NCI-H2107 treated with DMSO at 0.1 percent for 48 hours (cell line): ENCODE measurements at regions not wholly inside any gene's neighbourhood (a gene's known extent, or its start where the extent isn't known, plus 50 kb on each side); places are given as distances from the start of the nearest gene placed in this dataset.
"Not testable (repeated sequence)": the region's sequence is repeated elsewhere in the genome, so short reads cannot be mapped to it uniquely, and the experiment has no call there.

Experiments used
- DNase-seq: peaks from one replicate; lab custom pipeline; 2025; ENCODE audit not compliant: unreplicated experiment; lab: John Stamatoyannopoulos, UW

DNA sequence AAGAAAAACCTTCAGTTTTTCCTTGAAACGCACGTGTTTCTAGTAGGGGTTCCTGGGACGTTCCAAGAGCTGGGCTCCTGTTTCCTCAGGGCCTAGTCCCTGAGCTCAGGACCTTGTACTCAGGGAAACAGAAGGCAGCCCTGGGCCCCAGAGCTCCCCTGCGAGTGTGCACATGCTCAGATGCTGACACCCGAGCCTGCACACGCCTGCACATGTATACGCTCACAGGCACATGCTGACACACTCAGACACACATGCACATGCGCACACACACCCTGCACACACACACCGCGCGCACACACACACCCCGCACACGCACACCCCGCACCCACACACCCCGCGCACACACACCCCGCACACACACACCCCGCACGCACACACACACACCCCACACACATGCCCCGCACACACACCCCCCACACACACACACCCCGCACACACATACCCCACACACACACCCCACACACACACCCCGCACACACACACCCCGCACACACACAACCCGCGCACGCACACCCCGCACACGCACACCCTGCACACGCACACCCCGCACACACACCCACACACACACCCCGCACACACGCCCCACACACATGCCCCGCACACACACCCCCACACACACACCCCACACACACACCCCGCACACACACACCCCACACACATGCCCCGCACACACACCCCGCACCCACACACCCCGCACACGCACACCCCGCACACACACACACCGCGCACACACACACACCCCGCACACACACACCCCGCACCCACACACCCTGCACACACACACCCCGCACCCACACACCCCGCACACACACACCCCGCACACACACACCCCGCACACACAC is 52.2 kb downstream of the CALML3 start:
- DNase-seq = no peak

DNA sequence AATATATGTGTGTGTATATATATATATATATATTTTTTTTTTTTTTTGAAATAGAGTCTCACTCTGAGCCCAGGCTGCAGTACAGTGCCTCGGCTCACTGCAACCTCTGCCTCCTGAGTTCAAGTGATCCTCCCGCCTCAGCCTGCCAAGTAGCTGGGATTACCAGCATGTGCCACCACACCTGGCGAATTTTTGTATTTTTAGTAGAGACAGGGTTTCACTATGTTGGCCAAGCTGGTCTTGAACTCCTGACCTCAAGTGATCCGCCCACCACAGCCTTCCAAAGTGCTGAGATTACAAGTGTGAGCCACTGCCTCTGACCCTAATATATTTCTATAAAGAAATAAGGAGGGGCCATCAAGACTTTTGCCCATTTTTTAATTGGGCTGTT is 55.3 kb downstream of the CALML3 start:
- DNase-seq = not testable (repeated sequence)

DNA sequence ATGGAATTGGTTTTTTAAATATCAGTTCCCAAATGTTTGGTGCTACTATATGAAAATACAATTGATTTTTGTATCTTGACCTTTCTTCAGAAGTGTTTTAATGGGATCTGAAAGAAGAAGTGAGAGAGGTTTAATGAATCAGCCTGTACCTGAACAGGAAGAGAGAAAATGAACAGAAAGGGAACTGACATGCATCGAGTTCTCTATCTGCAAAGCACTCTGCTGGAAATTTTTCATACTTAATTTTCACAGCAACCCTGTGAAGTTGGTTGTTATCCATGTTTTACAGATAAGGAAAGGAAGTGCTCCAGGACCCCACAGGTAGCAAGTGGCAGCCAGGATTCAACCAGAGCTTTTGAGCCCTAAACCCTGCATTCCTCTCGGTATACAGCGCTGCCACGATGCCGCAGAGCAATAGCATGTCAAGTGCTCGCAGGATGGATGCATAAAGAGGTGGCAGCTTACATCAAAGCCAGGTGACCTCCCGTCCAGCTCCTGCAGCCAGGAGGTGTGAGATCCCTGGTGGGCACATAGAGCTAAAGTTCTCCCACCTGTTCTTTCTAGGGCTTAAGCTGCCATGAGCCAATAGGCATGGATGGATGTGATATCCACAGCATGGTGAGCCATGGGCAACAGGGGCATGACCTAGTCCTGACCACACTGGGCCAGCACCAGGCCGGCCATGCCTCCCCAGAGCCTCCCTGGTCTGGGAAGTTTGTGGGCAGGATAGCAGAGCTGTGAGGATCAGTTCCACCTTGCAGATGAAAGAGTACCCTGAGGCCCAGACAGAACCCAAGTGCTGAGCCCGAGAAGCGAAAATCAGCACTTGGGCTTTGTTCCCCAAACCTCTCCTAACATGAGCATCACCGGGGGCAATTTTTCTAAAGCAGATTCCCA is 57.2 kb downstream of the CALML3 start:
- no peak for DNase-seq

DNA sequence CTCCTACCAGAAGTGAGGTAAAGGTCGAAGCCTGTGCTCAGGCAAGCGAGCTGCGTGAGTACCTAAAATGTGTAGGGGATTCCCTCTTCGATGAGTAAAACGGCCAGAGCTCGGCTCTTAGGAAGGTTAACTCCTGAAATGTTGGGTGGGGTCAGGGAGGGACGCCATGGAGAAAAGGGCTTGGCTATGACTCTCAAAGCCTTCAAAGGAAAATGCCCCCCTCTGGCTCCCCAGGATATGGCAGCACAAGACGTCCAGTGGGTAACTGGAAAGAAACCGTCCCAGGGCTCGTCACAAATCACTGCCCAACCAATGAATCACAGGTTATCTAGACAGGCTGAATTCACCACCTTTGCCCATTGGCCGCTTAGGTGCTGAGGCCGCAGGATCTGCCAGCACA is 58.0 kb downstream of the CALML3 start:
- no peak for DNase-seq

DNA sequence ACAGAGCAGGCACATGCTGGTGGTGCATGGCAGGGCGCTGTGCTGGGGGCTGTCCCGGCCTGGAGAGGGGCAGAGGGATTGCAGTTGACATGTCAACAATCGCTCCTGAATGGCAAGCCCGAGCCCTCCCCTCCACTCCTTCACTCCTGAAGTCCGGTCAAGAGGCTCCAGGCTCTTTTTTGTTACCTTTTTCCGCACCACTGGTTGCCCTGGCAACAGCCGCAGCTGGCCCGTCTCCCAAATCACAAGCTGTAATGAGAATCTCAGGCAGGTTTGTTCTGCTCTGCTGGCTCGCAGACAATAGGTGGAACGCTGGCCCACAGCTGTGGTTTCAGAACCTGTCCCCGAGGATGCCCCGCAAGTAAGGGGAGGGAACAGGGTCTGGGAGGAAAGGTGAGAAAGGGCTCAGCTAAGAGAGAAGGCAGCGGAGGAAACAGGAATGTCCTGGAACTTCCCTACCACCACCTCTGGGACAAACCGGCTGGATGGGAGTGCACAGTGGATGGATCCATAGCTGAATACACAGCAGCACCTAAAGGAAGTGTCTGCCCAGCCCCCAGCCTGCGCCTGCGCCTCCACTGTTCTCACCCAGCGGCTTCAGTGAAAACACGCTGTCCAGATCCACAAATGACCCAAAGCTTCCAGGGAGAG is 58.9 kb downstream of the CALML3 start:
- DNase-seq = peak; percentile 81

DNA sequence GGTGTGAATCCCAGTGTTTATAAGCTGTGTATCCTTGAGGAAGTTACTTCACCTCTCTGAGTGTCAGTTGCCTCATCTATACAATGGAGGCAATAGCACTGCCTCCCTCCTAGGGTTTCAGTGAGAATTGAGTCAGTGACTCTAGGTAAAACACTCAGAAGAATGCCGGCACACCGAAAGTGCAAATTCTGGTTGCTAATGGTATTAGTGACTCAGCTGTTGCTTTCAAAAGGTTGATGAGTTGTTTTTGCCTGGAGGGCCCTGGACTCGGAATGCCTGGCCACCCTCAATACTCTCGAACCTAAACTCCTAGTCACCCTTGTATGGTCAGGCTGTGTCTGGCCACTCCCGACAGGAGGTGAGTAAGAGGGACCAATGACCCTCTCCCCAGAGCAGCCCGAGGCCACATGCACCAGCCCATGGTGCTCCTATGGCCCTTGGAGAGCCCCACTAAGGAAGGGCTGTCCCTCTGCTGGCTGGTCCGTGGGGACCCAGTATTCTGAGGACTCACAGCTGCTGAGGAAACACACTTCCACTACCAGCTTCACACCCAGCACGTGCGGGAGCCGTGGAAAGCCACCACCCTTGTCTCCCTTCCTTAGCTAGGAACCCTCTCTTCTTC is 60.2 kb downstream of the CALML3 start:
- DNase-seq = no peak

DNA sequence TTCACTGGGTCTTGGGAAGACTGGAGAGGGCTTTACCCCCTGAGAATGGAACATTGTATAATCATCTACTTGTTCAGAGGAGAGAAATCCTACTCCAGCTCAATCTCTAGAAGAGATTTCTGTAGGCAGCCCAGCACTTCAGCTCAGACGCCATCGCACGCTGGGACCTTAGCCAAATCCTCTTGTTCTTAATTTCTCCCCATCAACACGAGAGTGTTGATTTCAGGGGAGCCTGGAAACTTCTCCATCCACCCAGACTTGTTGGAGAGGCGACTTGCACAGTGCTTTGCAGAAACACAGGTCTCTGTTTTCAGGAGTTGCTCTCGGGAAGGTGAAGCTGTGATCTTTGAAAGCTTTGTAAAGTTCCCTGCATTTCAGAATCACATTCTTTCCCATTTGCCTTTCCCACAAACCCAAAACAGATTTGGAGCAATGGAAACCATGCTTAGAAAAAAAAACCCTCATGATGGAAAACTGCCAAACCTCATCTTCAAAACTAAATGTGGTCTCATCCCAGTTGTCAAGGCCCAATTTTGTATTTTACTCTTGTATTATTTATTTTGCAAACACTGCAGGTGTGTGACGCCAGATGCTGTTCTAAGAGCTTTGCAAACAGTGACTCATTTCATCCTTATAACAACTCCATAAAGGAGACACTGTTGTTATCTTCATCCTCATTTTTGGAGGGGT is 60.9 kb downstream of the CALML3 start:
- DNase-seq = peak; percentile 73

DNA sequence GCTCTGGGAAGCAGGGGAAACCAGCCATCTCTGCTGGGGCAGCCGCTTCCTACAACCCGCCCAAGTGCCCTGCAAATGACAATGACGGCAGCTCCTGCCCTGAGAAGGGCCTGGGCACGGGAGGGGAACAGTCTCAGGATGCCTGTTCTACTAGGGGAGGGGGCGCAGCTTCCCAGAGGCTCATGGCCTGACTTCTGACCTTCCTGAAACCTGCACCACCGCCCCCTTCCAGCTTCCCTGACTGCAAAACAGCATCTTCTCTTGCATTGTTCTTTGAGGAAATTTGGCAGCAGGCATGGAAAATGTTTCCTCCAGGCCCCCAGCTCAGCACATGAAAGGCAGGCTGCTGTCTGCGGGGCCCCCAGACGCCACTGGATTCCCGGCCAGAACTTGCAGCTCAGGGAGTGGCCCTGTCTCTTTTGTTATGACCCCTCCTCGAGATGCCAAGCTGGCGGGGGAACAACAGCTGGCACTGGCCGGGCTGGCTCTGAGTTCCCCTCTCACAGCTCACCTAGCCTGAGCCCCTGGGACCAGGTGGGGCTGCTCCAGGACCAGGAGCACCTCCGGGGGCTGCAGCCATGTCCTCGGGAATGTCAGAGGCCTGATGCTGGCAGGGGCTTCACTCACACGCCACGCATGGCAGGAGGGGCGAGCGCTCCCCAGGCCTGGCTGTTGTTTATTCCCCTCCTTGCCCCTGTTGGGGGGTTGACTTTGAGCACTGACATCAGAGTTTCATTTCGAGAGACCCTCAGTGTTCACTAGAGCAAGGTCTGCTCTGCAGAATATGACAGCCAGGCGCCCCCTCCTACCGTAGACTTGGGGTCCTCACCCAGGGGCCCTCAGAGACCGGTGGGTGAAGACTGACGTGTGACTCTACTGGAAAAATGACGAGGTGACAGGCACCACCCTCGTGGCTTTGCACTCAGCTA is 62.7 kb downstream of the CALML3 start:
- no peak for DNase-seq

DNA sequence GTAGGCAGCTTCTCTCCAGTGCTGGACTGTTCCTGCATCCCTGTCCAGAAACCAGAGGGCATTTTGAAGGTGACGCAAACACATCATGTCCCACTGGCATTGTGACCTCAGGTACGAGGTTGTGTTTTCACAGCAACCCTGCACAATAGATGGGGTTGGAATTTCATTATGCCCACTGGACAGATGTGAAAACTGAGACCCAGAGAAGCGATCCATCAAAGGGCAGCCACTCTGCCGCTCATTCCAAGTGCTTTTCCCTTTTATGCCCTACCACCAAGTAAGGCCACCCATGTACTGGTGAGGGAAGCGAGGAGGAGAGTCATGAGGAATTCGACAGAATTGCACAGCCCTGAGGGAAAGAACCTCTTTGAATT is 63.3 kb downstream of the CALML3 start:
- no peak for DNase-seq

DNA sequence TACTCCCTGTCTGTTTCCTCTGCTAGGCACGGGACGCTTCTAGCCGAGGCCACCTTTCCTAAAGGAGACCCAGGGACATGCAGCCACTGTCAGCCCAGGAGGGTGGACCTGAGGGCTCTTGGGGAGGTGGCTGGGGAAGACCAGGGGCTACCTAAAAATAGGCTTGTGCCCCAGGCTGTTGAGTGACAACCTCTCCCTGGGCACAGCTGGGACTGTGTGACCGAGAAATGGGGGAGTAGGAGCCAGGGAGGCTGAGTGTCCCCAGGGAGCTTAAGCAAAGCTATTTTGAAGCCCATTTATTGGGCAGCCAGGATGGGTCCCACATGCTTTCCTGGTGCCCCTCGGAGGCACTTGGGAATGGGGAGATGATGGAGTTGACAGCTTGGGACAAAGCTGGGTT is 63.8 kb downstream of the CALML3 start:
- DNase-seq = no peak
